ENCODE measurements at regions not wholly inside any gene's neighbourhood (a gene's known extent, or its start where the extent isn't known, plus 50 kb on each side); places are given as distances from the start of the nearest gene placed in this dataset.

DNA sequence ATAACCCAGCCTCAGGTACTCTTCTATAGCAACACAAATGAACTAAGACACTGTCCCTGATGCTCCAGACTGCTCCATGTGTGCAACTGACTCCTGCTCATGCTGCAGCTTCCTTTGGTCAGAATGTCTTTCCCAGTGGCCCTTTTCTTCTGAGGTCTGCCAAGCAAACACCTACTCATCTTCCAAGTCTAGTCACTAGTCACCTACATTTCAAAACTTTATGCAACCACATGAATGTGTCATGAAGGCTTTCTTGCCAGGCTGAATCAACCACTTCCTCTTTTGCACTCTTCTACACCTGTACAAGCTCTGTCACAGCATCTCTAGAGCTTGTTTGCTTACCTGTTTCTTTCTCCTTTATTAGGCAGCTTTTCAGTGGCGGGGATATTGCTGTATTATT is 75.8 kb downstream of the LSMEM1 start:
- Histone ChIP-seq H3K36me3 (ENCODE audit: control insufficient read depth, insufficient read depth, low read length) (no peaks in the 10 kb centered on the region), H3K27me3 (ENCODE audit: control insufficient read depth, insufficient read depth, low read length) (no peaks in the 10 kb centered on the region), H3K4me3 (ENCODE audit: low read depth, low read length) (no peak overlapping the region)
- TF ChIP-seq, protein P1, sequence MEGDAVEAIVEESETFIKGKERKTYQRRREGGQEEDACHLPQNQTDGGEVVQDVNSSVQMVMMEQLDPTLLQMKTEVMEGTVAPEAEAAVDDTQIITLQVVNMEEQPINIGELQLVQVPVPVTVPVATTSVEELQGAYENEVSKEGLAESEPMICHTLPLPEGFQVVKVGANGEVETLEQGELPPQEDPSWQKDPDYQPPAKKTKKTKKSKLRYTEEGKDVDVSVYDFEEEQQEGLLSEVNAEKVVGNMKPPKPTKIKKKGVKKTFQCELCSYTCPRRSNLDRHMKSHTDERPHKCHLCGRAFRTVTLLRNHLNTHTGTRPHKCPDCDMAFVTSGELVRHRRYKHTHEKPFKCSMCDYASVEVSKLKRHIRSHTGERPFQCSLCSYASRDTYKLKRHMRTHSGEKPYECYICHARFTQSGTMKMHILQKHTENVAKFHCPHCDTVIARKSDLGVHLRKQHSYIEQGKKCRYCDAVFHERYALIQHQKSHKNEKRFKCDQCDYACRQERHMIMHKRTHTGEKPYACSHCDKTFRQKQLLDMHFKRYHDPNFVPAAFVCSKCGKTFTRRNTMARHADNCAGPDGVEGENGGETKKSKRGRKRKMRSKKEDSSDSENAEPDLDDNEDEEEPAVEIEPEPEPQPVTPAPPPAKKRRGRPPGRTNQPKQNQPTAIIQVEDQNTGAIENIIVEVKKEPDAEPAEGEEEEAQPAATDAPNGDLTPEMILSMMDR (IDR thresholded peaks at IDR 0.05; ENCODE audit: insufficient read depth, low read length, poor library complexity, severe bottlenecking) = no peak
- no peak for DNase-seq (ENCODE audit: low read depth)

DNA sequence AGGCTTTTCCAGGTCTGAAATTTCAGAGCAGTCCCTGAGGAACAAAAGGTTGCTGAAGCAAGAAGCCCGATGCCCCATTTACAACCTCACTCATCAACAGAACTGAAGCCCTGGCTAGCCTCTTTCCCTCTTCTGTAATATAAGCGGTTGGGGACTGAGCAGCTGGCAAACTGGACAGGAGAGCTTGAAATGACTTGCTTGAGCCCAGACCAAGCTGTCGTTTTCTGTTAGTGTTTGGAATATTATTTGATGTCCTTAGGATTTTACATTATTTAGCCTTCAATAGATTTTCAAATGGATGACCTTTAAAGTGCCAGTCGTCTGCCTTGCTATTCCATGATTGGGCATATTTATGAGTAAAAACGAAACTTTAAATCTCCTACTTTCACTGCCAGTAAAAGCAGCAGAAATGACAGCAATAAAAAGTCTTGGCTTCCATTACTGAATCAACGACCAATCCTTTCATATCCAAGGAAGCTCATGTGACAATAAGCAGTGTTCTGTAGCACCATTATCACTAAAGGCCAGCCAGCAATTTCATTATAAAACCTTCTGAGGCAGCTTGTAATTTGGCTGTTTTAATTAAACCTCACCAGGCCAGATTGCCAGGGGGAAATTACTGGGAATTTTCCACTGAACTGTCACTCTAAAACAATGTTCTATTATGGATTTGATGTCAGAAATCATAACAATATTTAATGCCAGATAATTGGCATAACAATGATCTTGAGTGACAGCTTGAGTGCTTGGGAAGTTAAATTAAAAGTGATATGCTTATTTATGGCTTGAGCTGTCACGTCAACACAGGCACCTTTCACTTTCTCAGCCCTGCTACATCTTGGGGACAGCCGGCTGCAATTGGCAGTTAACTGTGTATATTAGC is 85.9 kb downstream of the LSMEM1 start:
- no peaks in the 10 kb centered on the region for H3K36me3 ChIP-seq (ENCODE audit: control insufficient read depth, insufficient read depth, low read length)
- no peaks in the 10 kb centered on the region for H3K27me3 ChIP-seq (ENCODE audit: control insufficient read depth, insufficient read depth, low read length)
- TF ChIP-seq, protein P1 (IDR thresholded peaks at IDR 0.05; ENCODE audit: insufficient read depth, low read length, poor library complexity, severe bottlenecking) = no peak
- DNase-seq (ENCODE audit: low read depth) = no peak
- no peak overlapping the region for H3K4me3 ChIP-seq (ENCODE audit: low read depth, low read length)

DNA sequence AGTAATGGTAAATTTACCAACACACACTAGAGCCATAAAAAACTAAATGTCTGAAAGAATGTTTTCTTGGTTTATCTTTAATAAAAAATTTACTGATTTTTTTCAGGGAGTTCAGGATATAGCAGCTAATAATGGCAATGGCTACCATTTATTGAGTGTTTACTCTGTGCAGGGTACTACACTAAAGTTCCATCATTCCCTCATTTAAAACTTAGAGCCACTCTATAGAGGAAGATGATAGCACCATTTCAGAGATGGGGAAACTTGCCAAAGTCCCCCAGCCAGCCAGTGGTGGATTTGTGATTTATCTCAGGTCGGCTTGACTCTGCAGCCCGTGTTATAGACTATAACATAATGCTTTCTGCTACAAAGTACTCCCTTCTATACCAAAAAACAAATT is 86.6 kb downstream of the LSMEM1 start:
- H3K36me3 ChIP-seq (ENCODE audit: control insufficient read depth, insufficient read depth, low read length) = no peaks in the 10 kb centered on the region
- TF ChIP-seq, protein P1 (IDR thresholded peaks at IDR 0.05; ENCODE audit: insufficient read depth, low read length, poor library complexity, severe bottlenecking) = no peak
- H3K27me3 ChIP-seq (ENCODE audit: control insufficient read depth, insufficient read depth, low read length) = no peaks in the 10 kb centered on the region
- DNase-seq (ENCODE audit: low read depth) = no peak
- H3K4me3 ChIP-seq (ENCODE audit: low read depth, low read length) = no peak overlapping the region

DNA sequence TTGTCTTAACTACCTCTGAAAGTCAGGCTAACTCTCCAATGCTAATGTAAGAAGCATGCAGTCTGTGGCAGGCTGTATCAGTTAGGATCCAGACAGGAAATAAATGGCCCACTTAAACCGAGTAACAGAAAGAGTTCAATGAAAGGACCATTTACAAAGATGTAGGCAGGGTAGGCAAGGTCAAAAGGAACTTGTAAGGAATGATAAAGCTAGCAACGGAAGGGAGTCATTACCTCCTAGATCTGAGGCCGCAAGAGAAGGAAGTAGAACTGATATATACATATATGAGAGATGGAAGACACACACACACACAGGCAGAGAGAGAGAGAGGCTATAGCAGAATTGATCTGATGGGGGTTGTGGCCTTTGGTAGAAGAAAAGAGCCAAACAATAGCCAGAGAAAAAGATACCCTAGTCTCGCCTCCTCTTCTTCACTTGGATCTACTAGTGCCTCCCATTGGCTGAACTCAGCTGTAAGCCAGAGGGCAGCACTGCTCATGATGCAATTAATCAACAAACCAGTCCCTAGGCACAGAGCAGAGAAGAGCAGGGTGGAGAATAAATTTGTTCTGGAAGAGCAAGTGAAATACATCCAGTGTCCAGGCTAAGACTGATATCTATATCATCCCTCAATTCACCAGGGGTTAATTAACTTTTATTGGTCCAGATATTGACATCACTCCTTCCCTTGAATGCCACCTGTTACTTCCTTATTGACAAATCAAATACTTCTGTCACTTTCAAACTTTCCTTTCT is 91.2 kb downstream of the LSMEM1 start:
- Histone ChIP-seq H3K4me3 (ENCODE audit: low read depth, low read length) (no peak overlapping the region), H3K36me3 (ENCODE audit: control insufficient read depth, insufficient read depth, low read length) (no peaks in the 10 kb centered on the region), H3K27me3 (ENCODE audit: control insufficient read depth, insufficient read depth, low read length) (no peaks in the 10 kb centered on the region)
- TF ChIP-seq, protein P1 (IDR thresholded peaks at IDR 0.05; ENCODE audit: insufficient read depth, low read length, poor library complexity, severe bottlenecking) = peak; percentile 6
- no peak for DNase-seq (ENCODE audit: low read depth)

DNA sequence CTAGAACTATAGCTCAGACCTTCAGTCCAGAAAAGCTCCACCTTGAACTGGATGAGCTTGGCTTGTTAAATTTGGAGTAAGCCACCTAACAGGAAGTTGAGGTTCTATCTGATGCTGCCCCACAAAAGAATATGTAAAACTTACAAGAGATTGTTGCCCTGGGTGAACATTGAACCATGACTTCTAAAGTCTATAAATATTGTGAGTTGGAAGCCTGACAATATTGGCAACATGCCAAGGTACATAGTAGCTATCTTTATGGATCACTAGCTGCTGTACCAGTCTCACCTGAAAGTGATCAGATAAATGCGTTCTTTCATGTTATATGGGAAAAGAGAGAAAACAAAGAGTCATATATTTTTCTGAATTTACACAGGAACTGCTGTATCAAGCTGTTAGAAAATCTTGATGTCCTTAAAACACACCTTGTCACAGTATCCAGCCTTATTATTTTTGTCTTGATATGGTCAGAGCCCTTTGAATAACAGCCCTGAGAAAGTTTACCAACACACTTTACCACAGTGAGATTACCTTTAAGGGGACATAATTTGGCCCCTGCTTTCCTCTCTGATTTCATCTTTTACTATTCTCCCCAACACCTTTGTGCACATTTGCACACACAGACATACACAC is 92.0 kb downstream of the LSMEM1 start:
- no peak for DNase-seq (ENCODE audit: low read depth)
- H3K27me3 ChIP-seq (ENCODE audit: control insufficient read depth, insufficient read depth, low read length) = no peaks in the 10 kb centered on the region
- TF ChIP-seq, protein P1 (IDR thresholded peaks at IDR 0.05; ENCODE audit: insufficient read depth, low read length, poor library complexity, severe bottlenecking) = no peak
- no peaks in the 10 kb centered on the region for H3K36me3 ChIP-seq (ENCODE audit: control insufficient read depth, insufficient read depth, low read length)
- no peak overlapping the region for H3K4me3 ChIP-seq (ENCODE audit: low read depth, low read length)
